ENCODE measurements at regions not wholly inside any gene's neighbourhood (a gene's known extent, or its start where the extent isn't known, plus 50 kb on each side); places are given as distances from the start of the nearest gene placed in this dataset.
"Not testable (repeated sequence)": the region's sequence is repeated elsewhere in the genome, so short reads cannot be mapped to it uniquely, and the experiment has no call there.

DNA sequence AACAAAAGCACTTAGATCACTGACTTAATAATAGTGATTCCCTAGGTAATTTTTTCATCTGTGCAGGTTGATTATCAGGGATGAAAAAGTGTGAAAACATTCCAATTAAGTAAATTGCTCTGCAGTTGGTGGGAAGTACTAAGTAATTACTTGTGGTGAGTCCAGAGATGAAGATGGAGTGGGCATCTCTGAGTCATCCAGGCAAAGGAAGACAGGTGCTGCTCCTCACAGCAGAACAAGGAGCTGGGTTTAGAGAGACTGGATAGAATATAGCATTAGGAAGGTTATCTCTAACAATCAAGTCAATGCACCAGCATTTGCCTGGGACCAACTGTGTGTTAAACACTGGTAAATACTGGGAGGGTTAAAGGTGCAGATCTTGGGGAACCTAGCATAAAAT lies 174.0 kb upstream of the SPATA31A3 start:
- H3K4me1 ChIP-seq (replicated peaks in 1 of 2; ENCODE audit: control insufficient read depth in 2 of 2, insufficient read depth in 2 of 2, low read length in 2 of 2); H3K27me3 ChIP-seq (ENCODE audit: control insufficient read depth in 2 of 2, insufficient read depth in 2 of 2, low read length in 2 of 2); H2AFZ ChIP-seq (ENCODE audit: low read depth, low read length); ATAC-seq; intact Hi-C loops (cut with micrococcal nuclease); BruUV-seq (replicated peaks); FAIRE-seq; H3K4me2 ChIP-seq (ENCODE audit: insufficient read depth, low read length); POLR2A ChIA-PET; H3K79me2 ChIP-seq (ENCODE audit: control insufficient read depth, insufficient read depth, low read length); in situ Hi-C loops (cut with MboI); H3K27ac ChIP-seq (ENCODE audit: extremely low read depth, low read depth, low read length); H3K36me3 ChIP-seq (ENCODE audit: control insufficient read depth, insufficient read depth, low read length); H3K9ac ChIP-seq (ENCODE audit: insufficient read depth in 1 of 2, low read depth in 2 of 2, low read length in 2 of 2); H4K20me1 ChIP-seq (replicated peaks; ENCODE audit: control insufficient read depth, insufficient read depth, low read length); CTCF ChIA-PET (ENCODE audit: low intra/inter-chr PET ratio); H3K9me1 ChIP-seq (ENCODE audit: control insufficient read depth, insufficient read depth, low read length); DNase-seq (ENCODE audit: extremely low read depth in 1 of 4, low spot score in 3 of 4); H3K9me3 ChIP-seq (replicated peaks; ENCODE audit: control insufficient read depth, insufficient read depth, low read depth, low read length); H3K4me3 ChIP-seq: not testable (repeated sequence)

DNA sequence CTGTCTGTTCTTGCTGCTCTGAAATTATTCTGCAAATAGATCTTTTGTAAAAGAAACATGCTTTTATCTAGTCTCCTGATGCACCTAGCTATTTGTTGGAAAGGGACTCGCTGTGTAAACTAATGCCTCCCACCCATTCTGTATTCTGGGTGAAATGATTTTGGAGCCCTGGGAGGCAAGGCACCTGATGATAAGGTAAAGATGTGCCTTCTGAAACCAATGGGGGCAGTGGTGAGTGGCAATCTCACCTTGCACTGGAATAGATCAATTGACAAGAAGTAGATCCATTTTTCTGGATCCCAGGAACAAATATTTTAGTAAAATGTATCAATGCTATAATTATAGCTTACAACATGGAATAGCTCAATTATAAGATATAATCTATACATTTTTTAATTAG lies 170.5 kb upstream of the SPATA31A3 start:
- CTCF ChIA-PET (ENCODE audit: low intra/inter-chr PET ratio); BruUV-seq (replicated peaks); DNase-seq (ENCODE audit: extremely low read depth in 1 of 4, low spot score in 3 of 4); H3K79me2 ChIP-seq (ENCODE audit: control insufficient read depth, insufficient read depth, low read length); POLR2A ChIA-PET; H2AFZ ChIP-seq (ENCODE audit: low read depth, low read length); H3K4me3 ChIP-seq; H3K9me3 ChIP-seq (replicated peaks; ENCODE audit: control insufficient read depth, insufficient read depth, low read depth, low read length); H3K4me1 ChIP-seq (replicated peaks in 1 of 2; ENCODE audit: control insufficient read depth in 2 of 2, insufficient read depth in 2 of 2, low read length in 2 of 2); H3K36me3 ChIP-seq (ENCODE audit: control insufficient read depth, insufficient read depth, low read length); ATAC-seq; H3K27ac ChIP-seq (ENCODE audit: extremely low read depth, low read depth, low read length); H3K9me1 ChIP-seq (ENCODE audit: control insufficient read depth, insufficient read depth, low read length); H4K20me1 ChIP-seq (replicated peaks; ENCODE audit: control insufficient read depth, insufficient read depth, low read length); H3K27me3 ChIP-seq (ENCODE audit: control insufficient read depth in 2 of 2, insufficient read depth in 2 of 2, low read length in 2 of 2); H3K4me2 ChIP-seq (ENCODE audit: insufficient read depth, low read length); FAIRE-seq; intact Hi-C loops (cut with micrococcal nuclease); H3K9ac ChIP-seq (ENCODE audit: insufficient read depth in 1 of 2, low read depth in 2 of 2, low read length in 2 of 2); in situ Hi-C loops (cut with MboI): not testable (repeated sequence)
- WGBS (ENCODE audit: insufficient coverage, low coverage, missing lambda C conversion rate) = no CpG with 5 or more reads among the region's 1 CpG

DNA sequence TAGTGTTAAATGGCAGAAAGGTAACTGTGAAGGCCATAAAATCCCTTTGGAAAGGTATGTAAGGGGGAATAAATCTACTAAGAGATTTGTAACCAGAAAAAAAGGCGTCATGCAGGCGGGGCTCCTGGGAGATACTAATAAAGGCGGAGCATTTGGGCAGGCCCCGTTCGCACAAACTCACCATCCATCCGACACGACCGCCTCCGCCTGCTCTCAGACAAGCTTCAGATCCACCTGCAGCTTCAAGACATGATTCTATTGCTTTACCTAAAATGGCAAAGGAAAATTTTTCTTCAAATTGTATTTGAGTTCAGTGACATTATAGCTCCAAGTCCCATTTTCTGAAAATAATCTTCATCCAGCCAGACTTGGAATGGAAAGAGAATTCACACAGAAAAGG lies 162.9 kb upstream of the SPATA31A3 start:
- H2AFZ ChIP-seq (ENCODE audit: low read depth, low read length); H3K79me2 ChIP-seq (ENCODE audit: control insufficient read depth, insufficient read depth, low read length); H3K4me2 ChIP-seq (ENCODE audit: insufficient read depth, low read length); H3K4me1 ChIP-seq (replicated peaks in 1 of 2; ENCODE audit: control insufficient read depth in 2 of 2, insufficient read depth in 2 of 2, low read length in 2 of 2); CTCF ChIA-PET (ENCODE audit: low intra/inter-chr PET ratio); POLR2A ChIA-PET; intact Hi-C loops (cut with micrococcal nuclease); H4K20me1 ChIP-seq (replicated peaks; ENCODE audit: control insufficient read depth, insufficient read depth, low read length); H3K27ac ChIP-seq (ENCODE audit: extremely low read depth, low read depth, low read length); H3K9me1 ChIP-seq (ENCODE audit: control insufficient read depth, insufficient read depth, low read length); H3K36me3 ChIP-seq (ENCODE audit: control insufficient read depth, insufficient read depth, low read length); DNase-seq (ENCODE audit: extremely low read depth in 1 of 4, low spot score in 3 of 4); in situ Hi-C loops (cut with MboI); H3K4me3 ChIP-seq; BruUV-seq (replicated peaks); FAIRE-seq; ATAC-seq; H3K27me3 ChIP-seq (ENCODE audit: control insufficient read depth in 2 of 2, insufficient read depth in 2 of 2, low read length in 2 of 2); H3K9me3 ChIP-seq (replicated peaks; ENCODE audit: control insufficient read depth, insufficient read depth, low read depth, low read length); H3K9ac ChIP-seq (ENCODE audit: insufficient read depth in 1 of 2, low read depth in 2 of 2, low read length in 2 of 2): not testable (repeated sequence)
- 9% methylated on average over 4 of the region's 9 CpGs for WGBS (ENCODE audit: insufficient coverage, low coverage, missing lambda C conversion rate)

DNA sequence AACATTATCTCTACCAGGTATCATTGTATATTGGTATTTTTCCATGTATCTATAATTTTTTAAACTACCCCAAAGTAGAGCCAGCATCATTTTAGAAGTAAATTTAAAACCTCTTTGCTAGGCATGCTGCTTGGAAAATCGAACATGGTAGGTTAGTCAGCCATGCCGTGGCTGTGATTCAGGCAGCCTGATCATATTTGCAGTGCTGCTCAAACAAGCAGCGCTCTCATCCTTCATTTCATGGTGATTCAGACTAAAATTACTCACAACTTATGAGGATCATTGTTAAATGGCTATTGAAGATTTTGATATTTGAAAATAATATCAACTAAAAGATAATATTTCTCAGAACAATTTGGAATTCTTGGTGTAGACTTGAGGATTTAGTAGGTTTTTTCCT lies 161.2 kb upstream of the SPATA31A3 start:
- in situ Hi-C loops (cut with MboI); DNase-seq (ENCODE audit: extremely low read depth in 1 of 4, low spot score in 3 of 4); intact Hi-C loops (cut with micrococcal nuclease); H3K36me3 ChIP-seq (ENCODE audit: control insufficient read depth, insufficient read depth, low read length); H3K79me2 ChIP-seq (ENCODE audit: control insufficient read depth, insufficient read depth, low read length); BruUV-seq (replicated peaks); H3K4me2 ChIP-seq (ENCODE audit: insufficient read depth, low read length); H2AFZ ChIP-seq (ENCODE audit: low read depth, low read length); H3K9me1 ChIP-seq (ENCODE audit: control insufficient read depth, insufficient read depth, low read length); H3K4me3 ChIP-seq; H3K27ac ChIP-seq (ENCODE audit: extremely low read depth, low read depth, low read length); ATAC-seq; H3K4me1 ChIP-seq (replicated peaks in 1 of 2; ENCODE audit: control insufficient read depth in 2 of 2, insufficient read depth in 2 of 2, low read length in 2 of 2); H3K9me3 ChIP-seq (replicated peaks; ENCODE audit: control insufficient read depth, insufficient read depth, low read depth, low read length); H3K9ac ChIP-seq (ENCODE audit: insufficient read depth in 1 of 2, low read depth in 2 of 2, low read length in 2 of 2); H3K27me3 ChIP-seq (ENCODE audit: control insufficient read depth in 2 of 2, insufficient read depth in 2 of 2, low read length in 2 of 2); POLR2A ChIA-PET; H4K20me1 ChIP-seq (replicated peaks; ENCODE audit: control insufficient read depth, insufficient read depth, low read length); FAIRE-seq; CTCF ChIA-PET (ENCODE audit: low intra/inter-chr PET ratio): not testable (repeated sequence)
- no CpG with 5 or more reads among the region's 3 CpGs for WGBS (ENCODE audit: insufficient coverage, low coverage, missing lambda C conversion rate)
